Right lobe of liver (tissue), 6 donors: ENCODE measurements at regions not wholly inside any gene's neighbourhood (a gene's known extent, or its start where the extent isn't known, plus 50 kb on each side); places are given as distances from the start of the nearest gene placed in this dataset.

Experiments
- ATAC-seq, 4 donors: fragments of 200-7000 bp; cut with Tn5 transposase; one replicate each; pipeline ENCODE4 v1.9.1; 2020; ENCODE audit warnings: mild to moderate bottlenecking in 4 of 4, moderate library complexity in 4 of 4
- DNase-seq, 3 donors: peaks; one replicate each; pipeline ENCODE4 v3.0.0-alpha.2; 2020
- H3K27ac ChIP-seq, 3 donors: fragments of 200-600 bp; one replicate each; pipeline ENCODE4 v1.8.0; 2022
- H3K27me3 ChIP-seq, 2 donors: fragments of 200-600 bp; one replicate each; pipeline ENCODE4 v1.8.0; 2022
- H3K36me3 ChIP-seq, 4 donors: fragments of 200-600 bp; sonication (generic) in 1 of 4; one replicate each; pipeline versions ENCODE4 v1.5.1 to v1.8.0; 2017 to 2022; ENCODE audit warnings: control low read depth in 1 of 4
- H3K4me1 ChIP-seq, 4 donors: fragments of 200-600 bp; sonication (generic) in 1 of 4; one replicate each; pipeline versions ENCODE4 v1.5.1 to v1.8.0; 2017 to 2022; ENCODE audit warnings: control low read depth in 1 of 4
- H3K4me3 ChIP-seq, 3 donors: fragments of 200-600 bp; one replicate each; pipeline ENCODE4 v1.8.0; 2022
- H3K9me3 ChIP-seq, 4 donors: fragments of 200-600 bp; sonication (generic) in 1 of 4; one replicate each; pipeline versions ENCODE4 v1.5.1 to v1.8.0; 2017 to 2022; ENCODE audit warnings: control low read depth in 1 of 4
- POLR2A ChIP-seq: fragments of 450-650 bp; IDR thresholded peaks from one replicate; pipeline ENCODE4 v1.6.1; 2017; ENCODE audit warnings: antibody characterized with exemption, mild to moderate bottlenecking
- whole genome bisulfite sequencing: methylation state at CpG from one replicate; pipeline ENCODE4 v1.1.6; 2018; ENCODE audit warnings: low coverage, low lambda C conversion rate; ENCODE audit not compliant: insufficient coverage; ENCODE audit errors: missing lambda C conversion rate; 5-methylcytosine and 5-hydroxymethylcytosine counted together
- intact Hi-C, 2 donors: fragments of 100-400 bp; cut with DNase I; formaldehyde crosslinking; loops; one replicate each; pipeline versions ENCODE4 v1.11.2 to v1.14.1; 2022
- TF ChIP-seq, protein P1 (sequence below), 4 donors: fragments of 200-600 bp in 3 of 4; fragments of 450-650 bp in 1 of 4; IDR thresholded peaks; one replicate each; pipeline versions ENCODE4 v1.5.1 to v1.8.0; 2016 to 2022; ENCODE audit warnings: antibody characterized with exemption in 4 of 4, mild to moderate bottlenecking in 2 of 4
- donor health status: DM: no; HTN: yes; CAD: no.
- donor health status: DM: no; HTN: no; CAD: no.
- donor health status: DM: no; HTN: no; CAD: no.
- donor health status: DM: no; HTN: yes; CAD: no.
- donor health status: DM: no; HTN: yes; CAD: no.

DNA sequence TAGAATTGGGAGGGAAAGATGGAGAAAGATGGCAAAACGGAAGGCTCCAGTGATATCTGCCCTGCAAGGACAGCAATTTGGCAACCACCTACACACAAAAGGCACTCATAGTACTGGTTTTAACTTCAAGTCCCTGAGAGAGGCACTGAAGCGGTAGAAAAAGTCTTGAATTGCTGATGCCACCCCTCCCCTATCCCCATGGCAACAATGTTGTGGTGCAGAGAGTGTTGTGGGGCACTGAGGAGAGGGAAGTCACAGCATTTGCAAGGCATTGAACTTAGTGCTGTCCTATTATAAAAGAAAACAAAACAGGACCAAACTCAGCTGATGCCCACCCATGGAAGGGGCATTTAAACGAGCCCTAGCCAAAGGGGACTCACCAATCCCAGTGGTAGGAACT is 343.7 kb downstream of the HAO1 start:
- 56% methylated on average over 3 of the region's 3 CpGs for WGBS
- ATAC-seq: no peak

DNA sequence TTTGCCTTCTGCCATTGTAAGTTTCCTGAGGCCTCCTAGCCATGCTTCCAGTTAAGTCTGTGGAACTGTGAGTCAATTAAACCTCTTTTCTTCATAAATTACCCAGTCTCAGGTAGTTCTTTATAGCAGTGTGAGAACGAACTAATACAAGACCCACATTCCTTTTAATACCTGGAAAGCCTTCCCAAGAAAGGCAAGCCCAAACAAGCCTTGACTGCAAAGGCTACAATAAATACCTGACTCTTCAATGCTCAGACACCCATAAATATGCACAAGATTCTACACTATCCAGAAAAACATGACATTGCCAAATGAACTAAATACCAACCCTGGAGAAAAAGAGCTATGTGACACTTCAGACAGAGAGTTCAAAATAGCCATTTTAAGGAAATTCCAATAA is 338.8 kb downstream of the HAO1 start:
- TF ChIP-seq, protein P1, sequence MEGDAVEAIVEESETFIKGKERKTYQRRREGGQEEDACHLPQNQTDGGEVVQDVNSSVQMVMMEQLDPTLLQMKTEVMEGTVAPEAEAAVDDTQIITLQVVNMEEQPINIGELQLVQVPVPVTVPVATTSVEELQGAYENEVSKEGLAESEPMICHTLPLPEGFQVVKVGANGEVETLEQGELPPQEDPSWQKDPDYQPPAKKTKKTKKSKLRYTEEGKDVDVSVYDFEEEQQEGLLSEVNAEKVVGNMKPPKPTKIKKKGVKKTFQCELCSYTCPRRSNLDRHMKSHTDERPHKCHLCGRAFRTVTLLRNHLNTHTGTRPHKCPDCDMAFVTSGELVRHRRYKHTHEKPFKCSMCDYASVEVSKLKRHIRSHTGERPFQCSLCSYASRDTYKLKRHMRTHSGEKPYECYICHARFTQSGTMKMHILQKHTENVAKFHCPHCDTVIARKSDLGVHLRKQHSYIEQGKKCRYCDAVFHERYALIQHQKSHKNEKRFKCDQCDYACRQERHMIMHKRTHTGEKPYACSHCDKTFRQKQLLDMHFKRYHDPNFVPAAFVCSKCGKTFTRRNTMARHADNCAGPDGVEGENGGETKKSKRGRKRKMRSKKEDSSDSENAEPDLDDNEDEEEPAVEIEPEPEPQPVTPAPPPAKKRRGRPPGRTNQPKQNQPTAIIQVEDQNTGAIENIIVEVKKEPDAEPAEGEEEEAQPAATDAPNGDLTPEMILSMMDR (IDR thresholded peaks at IDR 0.05): no peak
- no peak for TF ChIP-seq POLR2A
- no peak overlapping the region for H3K27ac ChIP-seq
- intact Hi-C loops: no loop called here

More for the DNA sequence above, 343.7 kb downstream of the HAO1 start:
- Histone ChIP-seq H3K4me3 (no peak overlapping the region), H3K9me3 (no peaks in the 10 kb centered on the region), H3K27me3 (no peaks in the 10 kb centered on the region), H3K27ac (no peak overlapping the region), H3K36me3 (no peaks in the 10 kb centered on the region), H3K4me1 (no peaks in the 10 kb centered on the region)
- intact Hi-C loops: no loop called here
- DNase-seq: no peak
- TF ChIP-seq, protein P1 (IDR thresholded peaks at IDR 0.05): no peak
- no peak for TF ChIP-seq POLR2A

GRCh38 chr20:7606941-7607340 is 333.3 kb downstream of the HAO1 start:
- Histone ChIP-seq H3K4me1 (no peaks in the 10 kb centered on the region), H3K4me3 (no peak overlapping the region), H3K27me3 (no peaks in the 10 kb centered on the region), H3K36me3 (no peaks in the 10 kb centered on the region), H3K9me3 (no peaks in the 10 kb centered on the region), H3K27ac (no peak overlapping the region)
- no peak for TF ChIP-seq POLR2A
- TF ChIP-seq, protein P1 (IDR thresholded peaks at IDR 0.05): no peak
- ATAC-seq: no peak
- 62% methylated on average over 3 of the region's 3 CpGs for WGBS
- no peak for DNase-seq
- intact Hi-C loops: no loop called here

More for the DNA sequence above, 338.8 kb downstream of the HAO1 start:
- H3K27me3 ChIP-seq: no peaks in the 10 kb centered on the region
- ATAC-seq (no peak), DNase-seq (no peak)
- no peaks in the 10 kb centered on the region for H3K36me3 ChIP-seq
- 82% methylated on average over 1 of the region's 1 CpG for WGBS
- H3K4me3 ChIP-seq: no peak overlapping the region
- no peaks in the 10 kb centered on the region for H3K9me3 ChIP-seq
- H3K4me1 ChIP-seq: no peaks in the 10 kb centered on the region

DNA sequence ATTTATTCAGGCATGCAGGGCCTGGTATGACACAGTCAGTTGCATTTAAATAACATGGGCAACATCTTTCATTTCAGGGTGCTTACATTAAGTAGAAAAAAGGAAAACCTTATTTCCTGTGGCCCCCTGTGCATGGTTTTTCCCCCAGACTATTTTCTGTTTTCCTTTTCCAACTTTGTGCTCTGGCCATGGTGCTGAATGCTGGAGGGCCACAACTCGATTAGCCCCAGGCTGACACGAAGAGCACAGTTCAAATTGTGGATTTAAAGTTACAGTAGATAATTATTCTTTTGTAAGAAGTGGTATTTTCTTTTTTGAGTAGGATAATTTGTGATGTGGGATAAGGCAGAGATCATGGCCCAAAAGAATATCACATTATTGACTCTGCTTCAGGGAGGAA is 332.0 kb downstream of the HAO1 start:
- Histone ChIP-seq H3K36me3 (no peaks in the 10 kb centered on the region), H3K9me3 (no peaks in the 10 kb centered on the region), H3K27ac (no peak overlapping the region), H3K4me3 (no peak overlapping the region), H3K27me3 (no peaks in the 10 kb centered on the region), H3K4me1 (no peaks in the 10 kb centered on the region)
- TF ChIP-seq POLR2A: no peak
- ATAC-seq: no peak
- DNase-seq: no peak
- 10% methylated on average over 2 of the region's 2 CpGs for WGBS
- intact Hi-C loops: no loop called here

GRCh38 chr20:7609251-7609650 is 331.0 kb downstream of the HAO1 start:
- ATAC-seq (no peak), DNase-seq (no peak)
- intact Hi-C loops: no loop called here
- no peak for TF ChIP-seq POLR2A
- TF ChIP-seq, protein P1 (IDR thresholded peaks at IDR 0.05): no peak
- Histone ChIP-seq H3K4me3 (no peak overlapping the region), H3K4me1 (no peaks in the 10 kb centered on the region), H3K9me3 (no peaks in the 10 kb centered on the region), H3K36me3 (no peaks in the 10 kb centered on the region), H3K27me3 (no peaks in the 10 kb centered on the region), H3K27ac (no peak overlapping the region)
